Mesenchymal stem cell (in vitro differentiated cells and primary cell): ENCODE measurements at regions not wholly inside any gene's neighbourhood (a gene's known extent, or its start where the extent isn't known, plus 50 kb on each side); places are given as distances from the start of the nearest gene placed in this dataset.

Experiments used
- DNase-seq: peaks from one replicate; pipeline ENCODE4 v3.0.0-alpha.2; 2013
- H2AFZ ChIP-seq: one replicate; pipeline ENCODE4 v1.6.1; 2013; ENCODE audit warnings: low read depth, mild to moderate bottlenecking, control low read depth, inconsistent platforms, low read length, moderate library complexity
- H2AK5ac ChIP-seq: 2 replicates; pipeline ENCODE4 v1.6.1; 2013; ENCODE audit warnings: low read length, moderate library complexity, mild to moderate bottlenecking, inconsistent platforms; ENCODE audit not compliant: severe bottlenecking
- H2BK120ac ChIP-seq: one replicate; pipeline ENCODE4 v1.6.1; 2013; ENCODE audit warnings: low read depth, mild to moderate bottlenecking, inconsistent platforms, low read length, moderate library complexity
- H2BK12ac ChIP-seq, 2 experiments: one replicate each; pipeline ENCODE4 v1.6.1; 2013; ENCODE audit warnings: inconsistent platforms in 2 of 2, low read length in 2 of 2, mild to moderate bottlenecking in 2 of 2, moderate library complexity in 2 of 2, control low read depth in 1 of 2
- H2BK15ac ChIP-seq: one replicate; pipeline ENCODE4 v1.6.1; 2013; ENCODE audit warnings: mild to moderate bottlenecking, low read depth, inconsistent platforms; ENCODE audit not compliant: poor library complexity, severe bottlenecking
- H2BK5ac ChIP-seq: 2 replicates; pipeline ENCODE4 v1.6.1; 2013; ENCODE audit warnings: low read depth, mild to moderate bottlenecking, low read length, control low read depth, inconsistent platforms; ENCODE audit not compliant: poor library complexity, severe bottlenecking
- H3K14ac ChIP-seq, 2 experiments: one replicate each; pipeline ENCODE4 v1.6.1; 2013; ENCODE audit warnings: inconsistent platforms in 2 of 2, low read length in 2 of 2, control low read depth in 1 of 2, mild to moderate bottlenecking in 1 of 2, moderate library complexity in 1 of 2
- H3K18ac ChIP-seq, 2 experiments: one replicate each; pipeline ENCODE4 v1.6.1; 2013; ENCODE audit warnings: inconsistent platforms in 2 of 2, low read length in 2 of 2, control low read depth in 1 of 2, low read depth in 1 of 2, mild to moderate bottlenecking in 1 of 2
- H3K23ac ChIP-seq, 2 experiments: one replicate each; pipeline ENCODE4 v1.6.1; 2013; ENCODE audit warnings: inconsistent platforms in 2 of 2, low read length in 2 of 2, mild to moderate bottlenecking in 2 of 2, moderate library complexity in 2 of 2, control low read depth in 1 of 2
- H3K27ac ChIP-seq: 2 replicates; pipeline ENCODE4 v1.5.1; 2013; ENCODE audit warnings: mild to moderate bottlenecking, moderate library complexity, low read length, control low read depth, inconsistent platforms; ENCODE audit not compliant: poor library complexity, severe bottlenecking
- H3K27me3 ChIP-seq, 2 experiments: 2 replicates each; pipeline versions ENCODE4 v1.6.1 to v1.7.0; 2013; ENCODE audit warnings: low read length in 2 of 2, mild to moderate bottlenecking in 2 of 2, moderate library complexity in 2 of 2, control low read depth in 1 of 2, inconsistent platforms in 1 of 2; ENCODE audit not compliant: control insufficient read depth in 1 of 2, insufficient read depth in 1 of 2
- H3K36me3 ChIP-seq, 2 experiments: 2 replicates each; pipeline versions ENCODE4 v1.6.1 to v1.7.0; 2013; ENCODE audit warnings: low read length in 2 of 2, control low read depth in 1 of 2, inconsistent platforms in 1 of 2, low read depth in 1 of 2, mild to moderate bottlenecking in 1 of 2; ENCODE audit not compliant: insufficient read depth in 2 of 2, control insufficient read depth in 1 of 2
- H3K4ac ChIP-seq, 2 experiments: one replicate each; pipeline ENCODE4 v1.6.1; 2013; ENCODE audit warnings: inconsistent platforms in 2 of 2, low read length in 2 of 2, mild to moderate bottlenecking in 2 of 2, moderate library complexity in 2 of 2, control low read depth in 1 of 2, low read depth in 1 of 2
- H3K4me1 ChIP-seq: 2 replicates; pipeline ENCODE4 v1.6.1; 2013; ENCODE audit warnings: low read depth, low read length, control low read depth; ENCODE audit not compliant: control insufficient read depth, insufficient read depth
- H3K4me2 ChIP-seq: 2 replicates; pipeline ENCODE4 v1.6.1; 2013; ENCODE audit warnings: low read length, mild to moderate bottlenecking, inconsistent platforms; ENCODE audit not compliant: poor library complexity, severe bottlenecking
- H3K4me3 ChIP-seq, 2 experiments: 2 replicates each; pipeline versions ENCODE4 v1.5.1 to v1.7.0; 2013; ENCODE audit warnings: low read length in 2 of 2, mild to moderate bottlenecking in 2 of 2, control low read depth in 1 of 2, low read depth in 1 of 2; ENCODE audit not compliant: insufficient read depth in 1 of 2
- H3K79me1 ChIP-seq: replicated peaks from 2 replicates; pipeline ENCODE4 v1.6.1; 2013; ENCODE audit warnings: mild to moderate bottlenecking, control low read depth, low read length, inconsistent platforms; ENCODE audit not compliant: poor library complexity, severe bottlenecking
- H3K9ac ChIP-seq: 2 replicates; pipeline ENCODE4 v1.7.0; 2013; ENCODE audit warnings: mild to moderate bottlenecking, low read length, moderate library complexity
- H3K9me3 ChIP-seq: 2 replicates; pipeline ENCODE4 v1.7.0; 2013; ENCODE audit warnings: mild to moderate bottlenecking, low read length; ENCODE audit not compliant: control insufficient read depth
- H4K8ac ChIP-seq: one replicate; pipeline ENCODE4 v1.6.1; 2013; ENCODE audit warnings: inconsistent platforms, mild to moderate bottlenecking, low read length, moderate library complexity
- H4K91ac ChIP-seq: one replicate; pipeline ENCODE4 v1.6.1; 2013; ENCODE audit warnings: mild to moderate bottlenecking, low read length, inconsistent platforms
- WGBS: methylation state at CpG from one replicate; pipeline ENCODE4 v1.1.7; 2013; ENCODE audit warnings: mixed read lengths; 5-methylcytosine and 5-hydroxymethylcytosine counted together

- DNase-seq, result no peak
- H3K23ac ChIP-seq, result no peak overlapping the region
- H3K79me1 ChIP-seq, result no peaks in the 10 kb centered on the region
- no peaks in the 10 kb centered on the region for H3K36me3 ChIP-seq
- WGBS, result 71% methylated on average over 5 of the region's 5 CpGs
- H3K4me3 ChIP-seq, result no peak overlapping the region
- no peak overlapping the region for H2BK5ac ChIP-seq
- no peak overlapping the region for H3K9ac ChIP-seq
- peaks cover 0 to 1% of the 10 kb centered on the region in 2 experiments for H3K27me3 ChIP-seq
- no peak overlapping the region for H2AK5ac ChIP-seq
- H3K18ac ChIP-seq, result no peak overlapping the region
- H4K8ac ChIP-seq, result no peak overlapping the region
- no peak overlapping the region for H3K27ac ChIP-seq
- H3K4ac ChIP-seq, result no peak overlapping the region
- H4K91ac ChIP-seq, result no peak overlapping the region
- H2BK12ac ChIP-seq, result no peak overlapping the region
- H3K4me2 ChIP-seq, result no peak overlapping the region
- H2BK120ac ChIP-seq, result no peak overlapping the region
- H3K4me1 ChIP-seq, result no peaks in the 10 kb centered on the region
- H3K9me3 ChIP-seq, result no peaks in the 10 kb centered on the region
- no peak overlapping the region for H2AFZ ChIP-seq
- no peak overlapping the region for H3K14ac ChIP-seq
- H2BK15ac ChIP-seq, result no peak overlapping the region
Measured at GRCh38 chr9:75233011-75233410, 144.7 kb downstream of the OSTF1 start.

DNA sequence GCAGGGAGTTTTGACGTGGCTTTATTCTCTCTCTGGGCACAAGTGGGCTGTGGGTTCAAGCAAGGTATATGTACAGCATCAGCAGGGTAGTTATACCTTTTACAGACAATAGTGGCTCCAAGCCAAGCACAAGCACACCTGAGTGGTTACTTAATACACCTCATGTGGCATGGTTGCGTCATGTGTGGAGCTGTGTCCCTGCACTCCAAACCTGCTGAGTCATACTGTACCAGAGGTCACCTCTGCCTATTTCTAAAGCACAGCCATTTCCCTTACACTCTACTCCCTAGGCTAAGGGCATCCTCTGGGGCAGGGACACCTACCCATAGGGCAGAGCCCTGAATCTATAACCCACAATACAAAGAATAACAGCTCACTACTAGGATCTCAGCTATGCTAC is 147.3 kb downstream of the OSTF1 start:
- Histone ChIP-seq H4K91ac (no peak overlapping the region), H2BK12ac (no peak overlapping the region), H4K8ac (no peak overlapping the region), H2BK5ac (no peak overlapping the region), H2AFZ (no peak overlapping the region), H3K36me3 (no peaks in the 10 kb centered on the region), H3K4me3 (no peak overlapping the region), H3K9ac (no peak overlapping the region), H3K4me1 (no peaks in the 10 kb centered on the region), H3K23ac (no peak overlapping the region), H2BK15ac (no peak overlapping the region), H2BK120ac (no peak overlapping the region), H3K14ac (no peak overlapping the region), H3K4me2 (no peak overlapping the region), H3K79me1 (no peaks in the 10 kb centered on the region), H3K27ac (no peak overlapping the region), H3K27me3 (peaks cover 0 to 4% of the 10 kb centered on the region in 2 experiments), H3K4ac (no peak overlapping the region), H2AK5ac (no peak overlapping the region), H3K9me3 (no peaks in the 10 kb centered on the region), H3K18ac (no peak overlapping the region)
- WGBS, result 100% methylated on average over 2 of the region's 2 CpGs
- no peak for DNase-seq

DNA sequence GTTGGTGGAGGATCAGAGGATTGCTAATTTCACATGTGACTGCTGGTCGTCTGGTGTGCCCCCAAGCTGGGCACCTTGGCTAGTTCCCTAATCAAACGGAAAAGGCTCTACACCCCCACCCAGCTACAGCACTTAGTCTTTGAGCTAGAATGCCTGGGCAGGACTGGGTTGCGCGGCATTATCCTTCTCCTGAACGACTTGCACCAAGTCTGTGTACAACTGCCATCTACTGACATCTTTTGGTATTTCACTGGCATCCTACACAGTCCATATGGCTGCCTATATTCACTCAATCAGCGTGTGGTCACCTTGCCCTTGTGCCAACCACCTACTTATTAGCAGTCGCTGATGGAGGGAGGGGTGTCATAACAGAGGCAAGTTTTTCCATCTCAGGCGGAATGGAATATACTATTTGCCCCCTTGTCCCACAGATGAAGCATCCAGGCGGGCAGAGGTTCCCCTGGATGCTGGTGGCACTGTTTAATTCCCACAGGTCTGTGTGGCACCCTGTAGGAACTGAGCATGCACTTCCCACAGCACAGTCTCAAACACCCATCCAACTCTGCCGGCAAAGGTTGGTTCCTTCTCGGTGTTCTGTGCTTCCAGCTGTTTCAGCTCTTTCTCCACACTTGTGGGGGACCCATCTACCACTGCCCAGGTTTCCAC is 150.1 kb downstream of the OSTF1 start:
- Histone ChIP-seq H3K4me2 (no peak overlapping the region), H3K27ac (no peak overlapping the region), H3K4ac (no peak overlapping the region), H3K9ac (no peak overlapping the region), H3K14ac (no peak overlapping the region), H3K9me3 (no peaks in the 10 kb centered on the region), H2AFZ (no peak overlapping the region), H3K4me1 (no peaks in the 10 kb centered on the region), H2BK15ac (no peak overlapping the region), H3K23ac (no peak overlapping the region), H3K79me1 (no peaks in the 10 kb centered on the region), H2BK120ac (no peak overlapping the region), H2BK5ac (no peak overlapping the region), H3K18ac (no peak overlapping the region), H4K8ac (no peak overlapping the region), H3K36me3 (no peaks in the 10 kb centered on the region), H4K91ac (no peak overlapping the region), H2BK12ac (no peak overlapping the region), H2AK5ac (no peak overlapping the region), H3K4me3 (no peak overlapping the region), H3K27me3 (peaks cover 0 to 4% of the 10 kb centered on the region in 2 experiments)
- 44% methylated on average over 11 of the region's 11 CpGs for WGBS
- DNase-seq, result peak; percentile 55

GRCh38 chr9:75239176-75239575 is 150.9 kb downstream of the OSTF1 start:
- no peak overlapping the region for H3K23ac ChIP-seq
- H3K9me3 ChIP-seq, result no peaks in the 10 kb centered on the region
- H3K27ac ChIP-seq, result no peak overlapping the region
- H3K4me1 ChIP-seq, result no peaks in the 10 kb centered on the region
- no peak overlapping the region for H2BK12ac ChIP-seq
- H3K4me2 ChIP-seq, result no peak overlapping the region
- H2BK15ac ChIP-seq, result no peak overlapping the region
- no peak overlapping the region for H3K4ac ChIP-seq
- 61% methylated on average over 6 of the region's 6 CpGs for WGBS
- H4K91ac ChIP-seq, result no peak overlapping the region
- no peak overlapping the region for H2BK5ac ChIP-seq
- no peak overlapping the region for H2BK120ac ChIP-seq
- no peak overlapping the region for H3K14ac ChIP-seq
- no peaks in the 10 kb centered on the region for H3K36me3 ChIP-seq
- peaks cover 0 to 4% of the 10 kb centered on the region in 2 experiments for H3K27me3 ChIP-seq
- no peak overlapping the region for H2AK5ac ChIP-seq
- no peak overlapping the region for H3K4me3 ChIP-seq
- H4K8ac ChIP-seq, result no peak overlapping the region
- no peak overlapping the region for H3K9ac ChIP-seq
- H2AFZ ChIP-seq, result no peak overlapping the region
- H3K79me1 ChIP-seq, result no peaks in the 10 kb centered on the region
- H3K18ac ChIP-seq, result no peak overlapping the region
- peak; percentile 3 for DNase-seq
